Suprapubic skin (tissue), 3 donors: ENCODE measurements at regions not wholly inside any gene's neighbourhood (a gene's known extent, or its start where the extent isn't known, plus 50 kb on each side); places are given as distances from the start of the nearest gene placed in this dataset.

Experiments
- EP300 ChIP-seq: sonication (generic); formaldehyde crosslinking; IDR thresholded peaks from one replicate; pipeline ENCODE4 v1.6.1; 2017; ENCODE audit warnings: antibody characterized with exemption
- POLR2A ChIP-seq, 2 donors: fragments of 450-650 bp; IDR thresholded peaks; one replicate each; pipeline ENCODE4 v1.6.1; 2017; ENCODE audit warnings: antibody characterized with exemption in 2 of 2, mild to moderate bottlenecking in 2 of 2, moderate library complexity in 2 of 2
- TF ChIP-seq, protein P1 (sequence below), 2 donors: fragments of 200-600 bp in 1 of 2; fragments of 450-650 bp in 1 of 2; sonication (generic) in 1 of 2; IDR thresholded peaks; one replicate each; pipeline ENCODE4 v1.5.1; 2016 to 2019; ENCODE audit warnings: antibody characterized with exemption in 2 of 2, mild to moderate bottlenecking in 1 of 2, moderate library complexity in 1 of 2

- TF ChIP-seq, protein P1, sequence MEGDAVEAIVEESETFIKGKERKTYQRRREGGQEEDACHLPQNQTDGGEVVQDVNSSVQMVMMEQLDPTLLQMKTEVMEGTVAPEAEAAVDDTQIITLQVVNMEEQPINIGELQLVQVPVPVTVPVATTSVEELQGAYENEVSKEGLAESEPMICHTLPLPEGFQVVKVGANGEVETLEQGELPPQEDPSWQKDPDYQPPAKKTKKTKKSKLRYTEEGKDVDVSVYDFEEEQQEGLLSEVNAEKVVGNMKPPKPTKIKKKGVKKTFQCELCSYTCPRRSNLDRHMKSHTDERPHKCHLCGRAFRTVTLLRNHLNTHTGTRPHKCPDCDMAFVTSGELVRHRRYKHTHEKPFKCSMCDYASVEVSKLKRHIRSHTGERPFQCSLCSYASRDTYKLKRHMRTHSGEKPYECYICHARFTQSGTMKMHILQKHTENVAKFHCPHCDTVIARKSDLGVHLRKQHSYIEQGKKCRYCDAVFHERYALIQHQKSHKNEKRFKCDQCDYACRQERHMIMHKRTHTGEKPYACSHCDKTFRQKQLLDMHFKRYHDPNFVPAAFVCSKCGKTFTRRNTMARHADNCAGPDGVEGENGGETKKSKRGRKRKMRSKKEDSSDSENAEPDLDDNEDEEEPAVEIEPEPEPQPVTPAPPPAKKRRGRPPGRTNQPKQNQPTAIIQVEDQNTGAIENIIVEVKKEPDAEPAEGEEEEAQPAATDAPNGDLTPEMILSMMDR (IDR thresholded peaks at IDR 0.05): no peak
- TF ChIP-seq POLR2A (IDR thresholded peaks at IDR 0.05) (no peak), EP300 (no peak)
Measured at GRCh38 chr1:29515170-29515955, 279.0 kb downstream of the PTPRU start.
